ENCODE measurements at regions not wholly inside any gene's neighbourhood (a gene's known extent, or its start where the extent isn't known, plus 50 kb on each side); places are given as distances from the start of the nearest gene placed in this dataset.

- Histone ChIP-seq H3K27me3 (ENCODE audit: control insufficient read depth, insufficient read depth, low read length) (no peaks in the 10 kb centered on the region), H3K36me3 (ENCODE audit: control insufficient read depth, insufficient read depth, low read length) (no peaks in the 10 kb centered on the region), H3K27ac (ENCODE audit: insufficient read depth, low read length, poor library complexity, severe bottlenecking) (no peak overlapping the region), H3K9me3 (ENCODE audit: control insufficient read depth in 2 of 2, low read length in 2 of 2) (no peaks in the 10 kb centered on the region), H3K4me1 (ENCODE audit: control insufficient read depth, insufficient read depth, low read length, poor library complexity, severe bottlenecking) (no peaks in the 10 kb centered on the region), H3K4me3 (ENCODE audit: low read depth, low read length) (no peak overlapping the region)
- no peak overlapping the region for H3K4me3 Mint-ChIP-seq
- H3K4me1 Mint-ChIP-seq: no peaks in the 10 kb centered on the region
- H3K27me3 Mint-ChIP-seq: no peaks in the 10 kb centered on the region
- no peak overlapping the region for H3K27ac Mint-ChIP-seq
- ATAC-seq (ENCODE audit: low read depth in 2 of 2) (no peak), DNase-seq (no peak)
- peaks cover 0 to 8% (median 0%) of the 10 kb centered on the region in 7 donors for H3K9me3 Mint-ChIP-seq
- no peaks in the 10 kb centered on the region for H3K36me3 Mint-ChIP-seq
These were observed 550.1 kb downstream of the SOX6 start for GRCh38 chr11:15806217-15806616.

GRCh38 chr11:15807827-15808226 lies 548.5 kb downstream of the SOX6 start:
- no peaks in the 10 kb centered on the region for H3K36me3 Mint-ChIP-seq
- H3K4me3 Mint-ChIP-seq: no peak overlapping the region
- no peaks in the 10 kb centered on the region for H3K9me3 ChIP-seq (ENCODE audit: control insufficient read depth in 2 of 2, low read length in 2 of 2)
- H3K4me1 Mint-ChIP-seq: no peaks in the 10 kb centered on the region
- no peak overlapping the region for H3K4me3 ChIP-seq (ENCODE audit: low read depth, low read length)
- no peaks in the 10 kb centered on the region for H3K27me3 ChIP-seq (ENCODE audit: control insufficient read depth, insufficient read depth, low read length)
- H3K4me1 ChIP-seq (ENCODE audit: control insufficient read depth, insufficient read depth, low read length, poor library complexity, severe bottlenecking): no peaks in the 10 kb centered on the region
- no peak overlapping the region for H3K27ac Mint-ChIP-seq
- DNase-seq: no peak
- H3K27me3 Mint-ChIP-seq: no peaks in the 10 kb centered on the region
- H3K9me3 Mint-ChIP-seq: peaks cover 0 to 8% (median 0%) of the 10 kb centered on the region in 7 donors
- no peak overlapping the region for H3K27ac ChIP-seq (ENCODE audit: insufficient read depth, low read length, poor library complexity, severe bottlenecking)
- H3K36me3 ChIP-seq (ENCODE audit: control insufficient read depth, insufficient read depth, low read length): no peaks in the 10 kb centered on the region
- no peak for ATAC-seq (ENCODE audit: low read depth in 2 of 2)

GRCh38 chr11:15810082-15810481 lies 546.3 kb downstream of the SOX6 start:
- no peak for ATAC-seq (ENCODE audit: low read depth in 2 of 2)

GRCh38 chr11:15810525-15810924 lies 545.8 kb downstream of the SOX6 start:
- H3K27me3 Mint-ChIP-seq: no peaks in the 10 kb centered on the region
- H3K4me3 Mint-ChIP-seq: no peak overlapping the region
- no peaks in the 10 kb centered on the region for H3K4me1 Mint-ChIP-seq
- DNase-seq: no peak
- no peak for ATAC-seq (ENCODE audit: low read depth in 2 of 2)
- Histone ChIP-seq H3K4me3 (ENCODE audit: low read depth, low read length) (no peak overlapping the region), H3K27ac (ENCODE audit: insufficient read depth, low read length, poor library complexity, severe bottlenecking) (no peak overlapping the region), H3K9me3 (ENCODE audit: control insufficient read depth in 2 of 2, low read length in 2 of 2) (no peaks in the 10 kb centered on the region), H3K4me1 (ENCODE audit: control insufficient read depth, insufficient read depth, low read length, poor library complexity, severe bottlenecking) (no peaks in the 10 kb centered on the region), H3K36me3 (ENCODE audit: control insufficient read depth, insufficient read depth, low read length) (no peaks in the 10 kb centered on the region), H3K27me3 (ENCODE audit: control insufficient read depth, insufficient read depth, low read length) (no peaks in the 10 kb centered on the region)
- no peaks in the 10 kb centered on the region for H3K36me3 Mint-ChIP-seq
- peaks cover 0 to 4% (median 2%) of the 10 kb centered on the region in 7 donors for H3K9me3 Mint-ChIP-seq
- H3K27ac Mint-ChIP-seq: no peak overlapping the region

More at GRCh38 chr11:15810082-15810481, 546.3 kb downstream of the SOX6 start:
- H3K36me3 Mint-ChIP-seq: no peaks in the 10 kb centered on the region
- H3K27me3 Mint-ChIP-seq: no peaks in the 10 kb centered on the region
- Histone ChIP-seq H3K27me3 (ENCODE audit: control insufficient read depth, insufficient read depth, low read length) (no peaks in the 10 kb centered on the region), H3K36me3 (ENCODE audit: control insufficient read depth, insufficient read depth, low read length) (no peaks in the 10 kb centered on the region), H3K9me3 (ENCODE audit: control insufficient read depth in 2 of 2, low read length in 2 of 2) (no peaks in the 10 kb centered on the region), H3K27ac (ENCODE audit: insufficient read depth, low read length, poor library complexity, severe bottlenecking) (no peak overlapping the region), H3K4me3 (ENCODE audit: low read depth, low read length) (no peak overlapping the region), H3K4me1 (ENCODE audit: control insufficient read depth, insufficient read depth, low read length, poor library complexity, severe bottlenecking) (no peaks in the 10 kb centered on the region)
- peaks cover 0 to 4% (median 1%) of the 10 kb centered on the region in 7 donors for H3K9me3 Mint-ChIP-seq
- H3K4me1 Mint-ChIP-seq: no peaks in the 10 kb centered on the region
- H3K27ac Mint-ChIP-seq: no peak overlapping the region
- no peak overlapping the region for H3K4me3 Mint-ChIP-seq
- no peak for DNase-seq

- Mint-ChIP-seq H3K27me3 (no peaks in the 10 kb centered on the region), H3K27ac (no peak overlapping the region), H3K4me1 (peaks cover 0 to 2% (median 0%) of the 10 kb centered on the region in 4 donors), H3K4me3 (no peak overlapping the region), H3K36me3 (no peaks in the 10 kb centered on the region), H3K9me3 (peaks cover 0 to 6% (median 2%) of the 10 kb centered on the region in 7 donors)
- H3K27me3 ChIP-seq (ENCODE audit: control insufficient read depth, insufficient read depth, low read length): peaks cover 2% of the 10 kb centered on the region
- H3K27ac ChIP-seq (ENCODE audit: insufficient read depth, low read length, poor library complexity, severe bottlenecking): no peak overlapping the region
- no peaks in the 10 kb centered on the region for H3K9me3 ChIP-seq (ENCODE audit: control insufficient read depth in 2 of 2, low read length in 2 of 2)
- no peaks in the 10 kb centered on the region for H3K36me3 ChIP-seq (ENCODE audit: control insufficient read depth, insufficient read depth, low read length)
- no peak overlapping the region for H3K4me3 ChIP-seq (ENCODE audit: low read depth, low read length)
- no peaks in the 10 kb centered on the region for H3K4me1 ChIP-seq (ENCODE audit: control insufficient read depth, insufficient read depth, low read length, poor library complexity, severe bottlenecking)
- DNase-seq (no peak), ATAC-seq (ENCODE audit: low read depth in 2 of 2) (no peak)
These were observed 540.8 kb downstream of the SOX6 start for GRCh38 chr11:15815246-15816195.

GRCh38 chr11:15816260-15816871 lies 540.0 kb downstream of the SOX6 start:
- no peaks in the 10 kb centered on the region for H3K9me3 ChIP-seq (ENCODE audit: control insufficient read depth in 2 of 2, low read length in 2 of 2)
- H3K27me3 ChIP-seq (ENCODE audit: control insufficient read depth, insufficient read depth, low read length): peaks cover 2% of the 10 kb centered on the region
- Mint-ChIP-seq H3K4me3 (no peak overlapping the region), H3K4me1 (peaks cover 0 to 2% (median 0%) of the 10 kb centered on the region in 4 donors), H3K9me3 (peaks cover 0 to 7% (median 3%) of the 10 kb centered on the region in 7 donors), H3K27ac (no peak overlapping the region), H3K27me3 (no peaks in the 10 kb centered on the region), H3K36me3 (no peaks in the 10 kb centered on the region)
- no peaks in the 10 kb centered on the region for H3K36me3 ChIP-seq (ENCODE audit: control insufficient read depth, insufficient read depth, low read length)
- no peak overlapping the region for H3K27ac ChIP-seq (ENCODE audit: insufficient read depth, low read length, poor library complexity, severe bottlenecking)
- no peak overlapping the region for H3K4me3 ChIP-seq (ENCODE audit: low read depth, low read length)
- no peaks in the 10 kb centered on the region for H3K4me1 ChIP-seq (ENCODE audit: control insufficient read depth, insufficient read depth, low read length, poor library complexity, severe bottlenecking)
- ATAC-seq (ENCODE audit: low read depth in 2 of 2) (no peak), DNase-seq (no peak)

- H3K36me3 ChIP-seq (ENCODE audit: control insufficient read depth, insufficient read depth, low read length): no peaks in the 10 kb centered on the region
- H3K36me3 Mint-ChIP-seq: no peaks in the 10 kb centered on the region
These were observed 539.3 kb downstream of the SOX6 start for GRCh38 chr11:15817001-15817400.

More at GRCh38 chr11:15817001-15817400, 539.3 kb downstream of the SOX6 start:
- H3K4me1 Mint-ChIP-seq: peaks cover 0 to 2% (median 0%) of the 10 kb centered on the region in 4 donors
- Histone ChIP-seq H3K9me3 (ENCODE audit: control insufficient read depth in 2 of 2, low read length in 2 of 2) (no peaks in the 10 kb centered on the region), H3K27ac (ENCODE audit: insufficient read depth, low read length, poor library complexity, severe bottlenecking) (no peak overlapping the region), H3K4me1 (ENCODE audit: control insufficient read depth, insufficient read depth, low read length, poor library complexity, severe bottlenecking) (no peaks in the 10 kb centered on the region), H3K4me3 (ENCODE audit: low read depth, low read length) (no peak overlapping the region), H3K27me3 (ENCODE audit: control insufficient read depth, insufficient read depth, low read length) (peaks cover 2% of the 10 kb centered on the region)
- H3K4me3 Mint-ChIP-seq: no peak overlapping the region
- peaks cover 0 to 7% (median 3%) of the 10 kb centered on the region in 7 donors for H3K9me3 Mint-ChIP-seq
- H3K27ac Mint-ChIP-seq: no peak overlapping the region
- no peak for DNase-seq
- H3K27me3 Mint-ChIP-seq: no peaks in the 10 kb centered on the region
- ATAC-seq (ENCODE audit: low read depth in 2 of 2): no peak

Data from CD4-positive, CD25-positive, alpha-beta regulatory T cell (primary cell).